SJCRH30 (cell line): ENCODE measurements at regions not wholly inside any gene's neighbourhood (a gene's known extent, or its start where the extent isn't known, plus 50 kb on each side); places are given as distances from the start of the nearest gene placed in this dataset.
"Not testable (repeated sequence)": the region's sequence is repeated elsewhere in the genome, so short reads cannot be mapped to it uniquely, and the experiment has no call there.

Source experiments
- DNase-seq, 2 experiments: peaks; one replicate each; pipeline ENCODE4 v3.0.0-alpha.2; 2015 to 2020
- H3K27ac ChIP-seq: fragments of 250-450 bp; sonication (Bioruptor Pico); 2 replicates; pipeline ENCODE4 v1.5.1; 2020; ENCODE audit warnings: mild to moderate bottlenecking, moderate library complexity
- H3K27me3 ChIP-seq: fragments of 250-450 bp; sonication (Bioruptor Pico); 2 replicates; pipeline ENCODE4 v1.5.1; 2020; ENCODE audit warnings: mild to moderate bottlenecking, moderate library complexity
- H3K36me3 ChIP-seq: fragments of 250-450 bp; sonication (Bioruptor Pico); 2 replicates; pipeline ENCODE4 v1.5.1; 2020; ENCODE audit warnings: mild to moderate bottlenecking, moderate library complexity
- H3K4me1 ChIP-seq: fragments of 250-450 bp; sonication (Bioruptor Pico); 2 replicates; pipeline ENCODE4 v1.5.1; 2020; ENCODE audit warnings: mild to moderate bottlenecking, moderate library complexity
- H3K4me3 ChIP-seq: fragments of 250-450 bp; sonication (Bioruptor Pico); 2 replicates; pipeline ENCODE4 v1.5.1; 2020; ENCODE audit warnings: mild to moderate bottlenecking, moderate library complexity
- H3K9me3 ChIP-seq: fragments of 250-450 bp; sonication (Bioruptor Pico); replicated peaks from 2 replicates; pipeline ENCODE4 v1.5.1; 2020; ENCODE audit warnings: mild to moderate bottlenecking, moderate library complexity

DNA sequence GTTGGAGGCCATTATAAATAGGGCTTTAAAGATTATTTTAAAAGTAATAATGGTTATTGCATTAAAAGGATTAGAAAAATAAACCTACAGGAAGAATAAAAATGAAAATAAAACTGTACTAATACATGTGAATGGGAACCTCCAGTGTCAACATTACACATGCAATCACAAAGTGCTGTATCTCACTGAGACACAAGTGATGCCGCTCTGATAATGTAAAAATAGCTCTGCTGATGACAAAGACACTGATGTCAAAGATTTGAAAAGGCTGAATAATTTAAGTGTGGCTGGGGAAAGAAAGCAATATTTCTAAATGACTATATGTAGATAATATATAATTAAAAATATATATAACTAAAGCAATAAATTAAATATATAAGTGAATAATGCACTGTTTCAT lies 129.1 kb upstream of the RAP2B start:
- no peak for DNase-seq
- no peak overlapping the region; the same call in 1 of the 2 replicates for H3K27ac ChIP-seq
- no peaks in the 10 kb centered on the region for H3K36me3 ChIP-seq
- peaks cover 39% of the 10 kb centered on the region for H3K4me1 ChIP-seq
- H3K9me3 ChIP-seq, result no peaks in the 10 kb centered on the region
- H3K27me3 ChIP-seq, result no peaks in the 10 kb centered on the region
- no peak overlapping the region for H3K4me3 ChIP-seq

- Histone ChIP-seq H3K4me1 (peaks cover 5% of the 10 kb centered on the region), H3K9me3 (no peaks in the 10 kb centered on the region), H3K36me3 (no peaks in the 10 kb centered on the region), H3K27me3 (no peaks in the 10 kb centered on the region), H3K27ac (no peak overlapping the region), H3K4me3 (no peak overlapping the region)
- no peak for DNase-seq
Measured at GRCh38 chr3:153036846-153037245, 125.2 kb upstream of the RAP2B start.

DNA sequence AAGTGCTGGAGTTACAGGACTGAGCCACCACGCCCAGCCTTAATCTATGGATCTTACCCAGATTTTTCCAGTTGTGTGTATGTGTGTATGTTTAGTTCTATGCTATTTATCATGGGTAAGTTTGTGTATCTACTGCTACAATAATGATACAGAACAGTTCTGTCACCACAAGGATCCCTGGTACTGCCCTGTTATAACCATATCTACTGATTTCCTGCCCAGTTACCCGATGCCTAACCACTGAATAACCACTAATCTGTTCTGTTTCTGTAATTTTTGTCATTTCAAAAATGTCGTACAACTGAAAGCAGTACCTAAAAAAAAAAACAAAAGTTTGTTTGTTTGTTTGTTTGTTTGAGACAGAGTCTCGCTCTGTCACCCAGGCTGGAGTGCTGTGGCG lies 123.7 kb upstream of the RAP2B start:
- Histone ChIP-seq H3K27ac (no peak overlapping the region), H3K9me3 (no peaks in the 10 kb centered on the region), H3K27me3 (no peaks in the 10 kb centered on the region), H3K4me1 (no peaks in the 10 kb centered on the region), H3K36me3 (no peaks in the 10 kb centered on the region), H3K4me3 (no peak overlapping the region)
- DNase-seq, result no peak

- DNase-seq, result peak; percentile 31 to 51
Measured at GRCh38 chr3:153038779-153039178, 123.2 kb upstream of the RAP2B start.

GRCh38 chr3:153041181-153041580 lies 120.8 kb upstream of the RAP2B start:
- no peaks in the 10 kb centered on the region for H3K9me3 ChIP-seq
- no peaks in the 10 kb centered on the region for H3K27me3 ChIP-seq
- no peaks in the 10 kb centered on the region for H3K36me3 ChIP-seq
- no peaks in the 10 kb centered on the region for H3K4me1 ChIP-seq
- no peak for DNase-seq
- no peak overlapping the region for H3K27ac ChIP-seq
- H3K4me3 ChIP-seq, result no peak overlapping the region

More at GRCh38 chr3:153038779-153039178, 123.2 kb upstream of the RAP2B start:
- Histone ChIP-seq H3K27ac (no peak overlapping the region), H3K27me3 (no peaks in the 10 kb centered on the region), H3K4me3 (no peak overlapping the region), H3K36me3 (no peaks in the 10 kb centered on the region), H3K4me1 (no peaks in the 10 kb centered on the region), H3K9me3 (no peaks in the 10 kb centered on the region)

DNA sequence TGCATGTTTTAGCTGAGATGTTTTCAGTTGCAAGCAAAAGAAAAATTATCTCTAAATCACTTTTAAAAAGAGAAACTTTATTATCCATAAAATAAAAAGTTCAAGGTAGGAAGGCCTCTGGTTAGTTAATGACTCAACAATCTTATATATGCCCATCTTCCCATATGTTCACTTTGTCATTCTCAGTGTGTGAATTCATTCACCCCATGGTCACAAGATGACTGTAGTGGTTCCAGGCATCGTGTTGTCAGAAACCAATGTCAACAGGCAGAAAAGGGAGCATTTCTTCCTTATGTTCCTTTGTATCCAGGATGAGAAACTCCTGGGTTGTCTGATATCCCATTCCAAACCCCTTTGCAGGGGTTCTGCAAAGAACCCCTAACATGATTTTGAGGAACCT lies 119.9 kb upstream of the RAP2B start:
- H3K27ac ChIP-seq, result no peak overlapping the region
- no peaks in the 10 kb centered on the region for H3K4me1 ChIP-seq
- H3K27me3 ChIP-seq, result no peaks in the 10 kb centered on the region
- DNase-seq, result no peak
- H3K36me3 ChIP-seq, result no peaks in the 10 kb centered on the region
- no peaks in the 10 kb centered on the region for H3K9me3 ChIP-seq
- no peak overlapping the region for H3K4me3 ChIP-seq

GRCh38 chr3:153043729-153044328 lies 118.2 kb upstream of the RAP2B start:
- H3K9me3 ChIP-seq, result no peaks in the 10 kb centered on the region
- no peak overlapping the region for H3K4me3 ChIP-seq

DNA sequence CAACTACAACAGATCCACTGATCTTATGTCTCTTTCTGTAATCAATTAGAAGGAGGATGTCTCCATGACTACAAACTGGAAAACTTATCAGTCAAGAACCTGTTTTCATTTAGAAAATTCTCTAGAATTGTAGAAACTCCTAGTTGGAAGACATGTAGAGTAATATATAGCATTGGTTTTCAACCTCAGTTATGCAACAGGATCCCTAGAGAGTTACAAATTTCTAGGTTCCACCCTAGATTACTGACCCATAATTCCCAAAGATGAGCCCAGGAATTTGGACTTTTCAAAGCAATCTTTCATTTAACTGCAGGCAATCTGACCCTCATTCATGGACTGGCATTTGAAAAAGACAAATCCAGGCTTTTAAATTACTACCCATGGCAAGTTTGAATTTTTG lies 116.9 kb upstream of the RAP2B start:
- H3K27me3 ChIP-seq, result no peaks in the 10 kb centered on the region
- DNase-seq, result no peak
- no peak overlapping the region for H3K27ac ChIP-seq
- H3K36me3 ChIP-seq, result no peaks in the 10 kb centered on the region
- H3K4me3 ChIP-seq, result no peak overlapping the region
- H3K4me1 ChIP-seq, result no peaks in the 10 kb centered on the region
- no peaks in the 10 kb centered on the region for H3K9me3 ChIP-seq

More at GRCh38 chr3:153043729-153044328, 118.2 kb upstream of the RAP2B start:
- H3K27me3 ChIP-seq, result no peaks in the 10 kb centered on the region
- DNase-seq, result no peak
- H3K4me1 ChIP-seq, result no peaks in the 10 kb centered on the region
- H3K27ac ChIP-seq, result no peak overlapping the region
- no peaks in the 10 kb centered on the region for H3K36me3 ChIP-seq

GRCh38 chr3:153050978-153051377 lies 111.0 kb upstream of the RAP2B start:
- peak overlapping the region; percentile 85 for H3K27ac ChIP-seq
- no peak for DNase-seq
- no peaks in the 10 kb centered on the region for H3K9me3 ChIP-seq

GRCh38 chr3:153051427-153052095 lies 110.5 kb upstream of the RAP2B start:
- Histone ChIP-seq H3K27ac (peak overlapping the region; percentile 85), H3K4me3 (peak overlapping the region; percentile 9), H3K36me3 (no peaks in the 10 kb centered on the region), H3K27me3 (no peaks in the 10 kb centered on the region), H3K9me3 (no peaks in the 10 kb centered on the region), H3K4me1 (peaks cover 18% of the 10 kb centered on the region)
- peak; percentile 33 to 60 for DNase-seq

More at GRCh38 chr3:153050978-153051377, 111.0 kb upstream of the RAP2B start:
- Histone ChIP-seq H3K4me3 (no peak overlapping the region), H3K27me3 (no peaks in the 10 kb centered on the region), H3K36me3 (no peaks in the 10 kb centered on the region), H3K4me1 (peaks cover 18% of the 10 kb centered on the region)

DNA sequence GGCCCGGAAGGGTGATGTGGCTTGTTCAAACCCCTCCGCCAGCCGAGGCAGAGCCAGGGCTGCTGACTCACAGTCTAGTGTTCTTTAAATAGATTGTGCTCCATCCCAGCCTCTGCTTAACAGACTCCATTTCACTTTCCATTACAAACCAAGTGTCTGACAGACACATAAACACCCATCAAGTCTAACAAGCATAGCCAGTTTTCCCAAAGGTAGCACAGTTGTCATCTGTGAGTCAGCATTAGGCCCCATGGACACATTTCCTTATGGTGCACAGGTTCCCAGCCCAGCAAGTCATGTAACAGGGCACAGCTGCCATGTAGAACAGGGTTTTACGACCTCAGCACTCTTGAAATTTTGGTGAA lies 109.9 kb upstream of the RAP2B start:
- peaks cover 18% of the 10 kb centered on the region for H3K4me1 ChIP-seq
- peak; percentile 69 to 81 for DNase-seq
- no peaks in the 10 kb centered on the region for H3K27me3 ChIP-seq
- H3K9me3 ChIP-seq, result no peaks in the 10 kb centered on the region
- H3K36me3 ChIP-seq, result no peaks in the 10 kb centered on the region
- H3K4me3 ChIP-seq, result no peak overlapping the region; the same call in 1 of the 2 replicates
- peak overlapping the region; percentile 85 for H3K27ac ChIP-seq

DNA sequence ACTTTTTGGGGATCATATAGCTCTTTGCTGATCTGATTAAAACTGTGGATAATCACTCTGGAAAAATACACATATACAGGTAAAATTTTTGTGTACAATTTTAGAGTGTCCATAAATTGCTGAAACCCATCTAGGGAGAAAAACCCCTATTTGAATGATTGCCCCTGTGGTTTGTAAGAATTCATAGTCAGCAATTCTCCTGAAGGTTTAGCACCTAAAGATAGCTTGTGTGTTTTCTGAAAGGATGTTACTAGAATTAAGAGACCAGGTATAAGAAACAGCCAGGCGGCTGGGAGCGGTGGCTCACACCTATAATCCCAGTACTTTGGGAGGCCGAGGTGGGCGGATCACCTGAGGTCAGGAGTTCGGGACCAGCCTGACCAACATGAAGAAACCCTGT lies 106.8 kb upstream of the RAP2B start:
- no peak overlapping the region for H3K4me3 ChIP-seq
- no peaks in the 10 kb centered on the region for H3K9me3 ChIP-seq
- H3K27me3 ChIP-seq, result no peaks in the 10 kb centered on the region
- no peak overlapping the region for H3K27ac ChIP-seq
- no peak for DNase-seq
- H3K4me1 ChIP-seq, result peaks cover 29% of the 10 kb centered on the region
- H3K36me3 ChIP-seq, result no peaks in the 10 kb centered on the region

DNA sequence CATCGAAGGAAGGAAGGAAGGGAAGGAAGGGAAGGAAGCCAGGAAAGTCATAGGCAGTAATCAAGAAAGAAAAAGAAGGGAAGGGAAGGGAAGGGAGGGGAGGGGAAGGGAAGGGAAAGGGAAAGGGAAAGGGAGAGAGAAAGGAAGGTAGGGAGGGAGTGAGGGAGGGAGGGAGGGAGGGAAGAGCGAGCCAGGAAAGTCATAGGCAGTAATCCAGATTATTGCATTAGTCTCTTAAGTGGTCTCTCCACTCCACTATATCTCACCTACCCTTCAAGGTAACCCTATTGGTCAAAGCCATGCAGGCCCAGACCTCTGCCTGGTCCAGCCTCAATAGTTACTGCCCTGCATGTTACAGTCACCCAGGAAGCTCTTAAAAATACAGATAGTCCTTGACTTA lies 106.2 kb upstream of the RAP2B start:
- Histone ChIP-seq H3K27me3 (no peaks in the 10 kb centered on the region), H3K27ac (no peak overlapping the region), H3K4me3 (no peak overlapping the region), H3K9me3 (no peaks in the 10 kb centered on the region), H3K36me3 (no peaks in the 10 kb centered on the region), H3K4me1 (peaks cover 29% of the 10 kb centered on the region)
- DNase-seq, result no peak

DNA sequence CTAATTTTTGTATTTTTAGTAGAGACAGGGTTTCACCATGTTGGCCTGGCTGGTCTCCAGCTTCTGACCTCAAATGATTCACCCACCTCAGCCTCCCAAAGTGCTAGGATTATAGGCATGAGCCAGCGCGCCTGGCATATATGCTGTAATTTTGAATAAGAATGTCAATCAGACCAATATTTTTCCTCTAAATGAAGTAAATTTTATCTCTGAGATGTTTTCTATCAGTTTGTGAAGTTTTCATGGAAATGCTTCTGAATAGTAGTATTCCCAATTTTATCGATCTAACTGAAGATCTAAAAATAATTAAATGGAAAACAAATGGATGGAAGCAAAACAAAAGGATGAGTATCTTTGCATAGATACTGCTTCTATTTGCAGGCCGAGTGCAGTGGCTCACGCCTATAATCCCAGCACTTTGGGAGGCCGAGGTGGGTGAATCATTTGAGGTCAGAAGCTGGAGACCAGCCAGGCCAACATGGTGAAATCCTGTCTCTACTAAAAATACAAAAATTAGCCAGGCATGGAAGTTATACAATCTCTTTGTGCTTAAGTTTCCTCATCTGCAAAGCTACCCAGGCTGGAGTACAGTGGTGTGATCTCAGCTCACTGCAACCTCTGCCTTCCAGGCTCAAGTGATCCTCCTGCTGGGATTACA lies 103.9 kb upstream of the RAP2B start:
- not testable (repeated sequence) for H3K36me3 ChIP-seq, H3K9me3 ChIP-seq, H3K27me3 ChIP-seq
- Histone ChIP-seq H3K4me1 (peaks cover 12% of the 10 kb centered on the region), H3K4me3 (peak overlapping the region; percentile 33), H3K27ac (peak overlapping the region; percentile 90)
- peak; percentile 66 to 77 for DNase-seq

DNA sequence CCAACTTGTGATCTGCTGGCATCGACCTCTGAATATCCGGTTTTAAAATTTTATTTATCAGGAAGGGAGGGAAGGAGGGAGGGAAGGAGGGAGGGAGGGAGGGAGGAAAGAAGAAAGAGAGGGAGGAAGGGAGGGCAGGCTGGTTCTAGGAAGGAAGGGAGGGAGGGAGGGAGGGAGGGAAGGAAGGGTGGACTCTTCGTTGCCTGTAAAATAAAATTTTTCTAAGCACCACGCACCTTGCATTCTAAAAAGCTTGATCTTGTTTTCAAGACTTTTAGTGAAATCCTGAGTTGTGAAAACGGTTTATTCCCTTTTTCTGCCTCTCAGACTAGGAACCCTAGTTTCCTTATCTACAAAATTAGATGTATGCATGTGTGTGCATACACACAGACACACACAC lies 101.7 kb upstream of the RAP2B start:
- no peak overlapping the region for H3K4me3 ChIP-seq
- DNase-seq, result no peak
- no peaks in the 10 kb centered on the region for H3K36me3 ChIP-seq
- H3K27me3 ChIP-seq, result no peaks in the 10 kb centered on the region
- no peak overlapping the region for H3K27ac ChIP-seq
- H3K9me3 ChIP-seq, result no peaks in the 10 kb centered on the region
- peaks cover 12% of the 10 kb centered on the region for H3K4me1 ChIP-seq
